ENCODE measurements at regions not wholly inside any gene's neighbourhood (a gene's known extent, or its start where the extent isn't known, plus 50 kb on each side); places are given as distances from the start of the nearest gene placed in this dataset.

- TF ChIP-seq RELB (IDR thresholded peaks at IDR 0.05; ENCODE audit: low read depth) (no peak), TCF12 (IDR thresholded peaks at IDR 0.05; ENCODE audit: low read depth, low read length) (no peak), ZBTB4 (CRISPR knock-in tag; IDR thresholded peaks at IDR 0.05) (no peak), SPI1 (IDR thresholded peaks at IDR 0.05; ENCODE audit: borderline replicate concordance, insufficient read depth, low read depth, low read length) (no peak), POLR2AphosphoS2 (IDR thresholded peaks at IDR 0.05; ENCODE audit: low read depth, low read length) (no peak)
Observed at GRCh38 chr11:127651888-127652221, 651.3 kb upstream of the KIRREL3 start (continued).

GRCh38 chr11:127651175-127651887, 650.8 kb upstream of the KIRREL3 start:
- BruUV-seq (replicated peaks): no TSS peak
- no peak overlapping the region for H3K9ac ChIP-seq (ENCODE audit: control insufficient read depth, insufficient read depth, low read length)
- no peak overlapping the region for H2AFZ ChIP-seq (ENCODE audit: control insufficient read depth, low read depth, low read length)
- no peak overlapping the region for H3K27ac ChIP-seq (ENCODE audit: control insufficient read depth, insufficient read depth)
- no peaks in the 10 kb centered on the region for H3K4me1 ChIP-seq (ENCODE audit: control insufficient read depth, insufficient read depth, low read length)
- DNase-seq (ENCODE audit: low read depth, low spot score) (no peak), FAIRE-seq (no peak), ATAC-seq (no peak)
- intact Hi-C loops (cut with micrococcal nuclease; ENCODE audit: unreplicated experiment): no loop called here
- ChIA-PET SMC1A (ENCODE audit: uncharacterized antibody, unreplicated experiment) (interaction anchor here (0.9 kb wide), 1 partner anchor 58 kb away, joined by 3 read pairs; no protein-coding TSS in a partner anchor), RAD21 (ENCODE audit: unreplicated experiment) (no interaction called here), CTCF (no interaction called here), POLR2A (no interaction called here)
- no peak for TF ChIP-seq HDAC2 (IDR thresholded peaks at IDR 0.05)
- no peak for TF ChIP-seq ELK1 (IDR thresholded peaks at IDR 0.05; ENCODE audit: low read depth, low read length)
- no peak for TF ChIP-seq NFXL1 (IDR thresholded peaks at IDR 0.05; ENCODE audit: borderline replicate concordance)
- TF ChIP-seq SMAD1 (IDR thresholded peaks at IDR 0.05; ENCODE audit: low read depth, partially characterized antibody): no peak
- TF ChIP-seq NBN (IDR thresholded peaks at IDR 0.05): no peak
- no peak for TF ChIP-seq POLR2AphosphoS2 (IDR thresholded peaks at IDR 0.05; ENCODE audit: low read depth, low read length)
- TF ChIP-seq GABPA (IDR thresholded peaks at IDR 0.05; ENCODE audit: low read depth): no peak
- no peak for TF ChIP-seq ESRRA (IDR thresholded peaks at IDR 0.05; ENCODE audit: low read length)
- no peaks in the 10 kb centered on the region for H3K9me3 ChIP-seq (replicated peaks; ENCODE audit: control insufficient read depth, insufficient read depth, low read length)
- H3K79me2 ChIP-seq (ENCODE audit: control insufficient read depth, insufficient read depth, low read length): no peaks in the 10 kb centered on the region
- H3K36me3 ChIP-seq (ENCODE audit: control insufficient read depth in 2 of 2, insufficient read depth in 2 of 2, low read length in 1 of 2): no peaks in the 10 kb centered on the region
- H3K4me3 ChIP-seq: no peak overlapping the region
- H3K27me3 ChIP-seq (replicated peaks in 1 of 2; ENCODE audit: control insufficient read depth in 2 of 2, insufficient read depth in 2 of 2, low read length in 1 of 2): no peaks in the 10 kb centered on the region; a peak in 1 of 4 replicates
- H4K20me1 ChIP-seq (ENCODE audit: control insufficient read depth, insufficient read depth): no peaks in the 10 kb centered on the region
- in situ Hi-C loops (cut with MboI): no loop called here
- WGBS (ENCODE audit: insufficient coverage, insufficient replicate concordance, low lambda C conversion rate, missing lambda C conversion rate): 8% methylated on average over 5 of the region's 5 CpGs
- H3K4me2 ChIP-seq (ENCODE audit: control insufficient read depth, insufficient read depth): no peak overlapping the region

Data from GM12878 (cell line).